GM12874 (cell line): ENCODE measurements at regions not wholly inside any gene's neighbourhood (a gene's known extent, or its start where the extent isn't known, plus 50 kb on each side); places are given as distances from the start of the nearest gene placed in this dataset.

Source experiments
- CTCF ChIP-seq: IDR thresholded peaks from 2 replicates; pipeline ENCODE4 v1.5.1; 2011; ENCODE audit warnings: low read depth, mild to moderate bottlenecking, control low read depth, low read length, moderate library complexity; ENCODE audit not compliant: insufficient read depth

- TF ChIP-seq CTCF = no peak
Observed at GRCh38 chrX:26032111-26032912, 105.8 kb upstream of the MAGEB18 start.

- TF ChIP-seq CTCF = no peak
Observed at GRCh38 chrX:26037367-26037766, 100.8 kb upstream of the MAGEB18 start.

DNA sequence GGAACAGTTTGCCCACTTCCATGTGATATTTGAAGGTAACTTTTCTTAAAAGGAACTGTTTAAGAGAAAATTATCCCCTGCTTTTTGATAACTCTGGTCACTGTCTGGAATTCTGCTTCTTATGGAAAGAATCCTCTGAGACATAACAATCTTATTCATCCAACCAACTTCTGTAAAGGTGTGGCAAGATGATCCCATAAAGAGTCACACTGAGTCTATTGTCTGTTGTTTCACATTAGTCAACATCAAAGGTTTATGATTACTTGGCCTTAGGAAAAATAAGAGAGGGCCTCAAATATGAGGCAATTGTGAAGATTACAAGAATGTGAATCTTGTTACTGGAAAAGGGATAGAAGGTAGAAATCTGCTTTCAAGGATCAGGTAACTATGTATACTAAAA lies 88.0 kb upstream of the MAGEB18 start:
- no peak for TF ChIP-seq CTCF

GRCh38 chrX:26070882-26071281 lies 67.3 kb upstream of the MAGEB18 start:
- no peak for TF ChIP-seq CTCF

DNA sequence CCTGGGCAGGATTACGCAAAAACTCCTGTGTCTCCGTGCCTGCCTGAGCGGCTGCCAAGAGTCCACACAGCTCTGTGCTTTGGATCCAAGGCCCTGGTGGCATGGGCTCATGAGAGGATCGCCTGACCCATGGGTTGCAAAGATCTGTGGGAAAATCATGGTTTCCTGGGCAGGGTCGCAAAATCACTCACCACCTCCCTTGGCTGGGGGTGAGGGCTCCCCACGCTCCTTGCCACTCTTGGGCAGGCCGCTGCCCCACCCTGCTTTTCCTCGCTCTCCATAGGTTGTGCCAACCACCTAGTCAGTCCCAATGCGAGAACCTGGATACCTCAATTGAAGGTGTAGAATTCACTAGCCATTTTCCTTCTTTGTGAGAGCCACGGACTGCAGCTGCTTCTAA lies 66.5 kb upstream of the MAGEB18 start:
- TF ChIP-seq CTCF = no peak

GRCh38 chrX:26083093-26083492 lies 55.0 kb upstream of the MAGEB18 start:
- no peak for TF ChIP-seq CTCF
